Limb (tissue), 2 donors: ENCODE measurements at regions not wholly inside any gene's neighbourhood (a gene's known extent, or its start where the extent isn't known, plus 50 kb on each side); places are given as distances from the start of the nearest gene placed in this dataset.
"Not testable (repeated sequence)": the region's sequence is repeated elsewhere in the genome, so short reads cannot be mapped to it uniquely, and the experiment has no call there.

Source experiments
- DNase-seq, 2 donors: peaks; one replicate each; pipeline ENCODE4 v3.0.0-alpha.2; 2016; ENCODE audit errors: extremely low spot score in 2 of 2

- no peak for DNase-seq
Observed at GRCh38 chr14:39683691-39684260, 251.5 kb upstream of the FBXO33 start.

GRCh38 chr14:39682582-39682981 lies 250.3 kb upstream of the FBXO33 start:
- DNase-seq = no peak

GRCh38 chr14:39681782-39682399 lies 249.7 kb upstream of the FBXO33 start:
- no peak for DNase-seq

- DNase-seq = no peak
Observed at GRCh38 chr14:39680777-39681176, 248.5 kb upstream of the FBXO33 start.

- no peak for DNase-seq
Observed at GRCh38 chr14:39673734-39674133, 241.5 kb upstream of the FBXO33 start.

- no peak for DNase-seq
Observed at GRCh38 chr14:39673270-39673711, 241.1 kb upstream of the FBXO33 start.

- no peak for DNase-seq
Observed at GRCh38 chr14:39668449-39668848, 236.2 kb upstream of the FBXO33 start.

- no peak for DNase-seq
Observed at GRCh38 chr14:39666386-39666785, 234.2 kb upstream of the FBXO33 start.

GRCh38 chr14:39665075-39665475 lies 232.8 kb upstream of the FBXO33 start:
- DNase-seq = no peak

GRCh38 chr14:39664646-39665045 lies 232.4 kb upstream of the FBXO33 start:
- DNase-seq = no peak

- DNase-seq = no peak
Observed at GRCh38 chr14:39641224-39641623, 209.0 kb upstream of the FBXO33 start.

GRCh38 chr14:39639009-39639408 lies 206.8 kb upstream of the FBXO33 start:
- not testable (repeated sequence) for DNase-seq

GRCh38 chr14:39628087-39628486 lies 195.9 kb upstream of the FBXO33 start:
- DNase-seq = no peak

- no peak for DNase-seq
Observed at GRCh38 chr14:39626589-39627576, 194.7 kb upstream of the FBXO33 start.

GRCh38 chr14:39621678-39622077 lies 189.4 kb upstream of the FBXO33 start:
- no peak for DNase-seq

- no peak for DNase-seq
Observed at GRCh38 chr14:39621223-39621622, 189.0 kb upstream of the FBXO33 start.

- DNase-seq = no peak
Observed at GRCh38 chr14:39617537-39617936, 185.3 kb upstream of the FBXO33 start.

GRCh38 chr14:39615352-39615751 lies 183.1 kb upstream of the FBXO33 start:
- no peak for DNase-seq

GRCh38 chr14:39614297-39614923 lies 182.2 kb upstream of the FBXO33 start:
- no peak for DNase-seq

GRCh38 chr14:39609119-39609518 lies 176.9 kb upstream of the FBXO33 start:
- DNase-seq = no peak

GRCh38 chr14:39607978-39608377 lies 175.7 kb upstream of the FBXO33 start:
- DNase-seq = no peak

- DNase-seq = no peak
Observed at GRCh38 chr14:39603942-39604341, 171.7 kb upstream of the FBXO33 start.
